SU-DHL-6 (cell line): ENCODE measurements at regions not wholly inside any gene's neighbourhood (a gene's known extent, or its start where the extent isn't known, plus 50 kb on each side); places are given as distances from the start of the nearest gene placed in this dataset.

Source experiments
- H2AFZ ChIP-seq: fragments of 200-600 bp; sonication (generic); 2 replicates; pipeline ENCODE4 v1.6.1; 2014; ENCODE audit warnings: low read depth, mild to moderate bottlenecking, moderate library complexity, mixed read lengths, antibody characterized with exemption, low read length; ENCODE audit not compliant: severe bottlenecking
- H3F3A ChIP-seq: fragments of 200-600 bp; shearing (Covaris generic); 2 replicates; pipeline ENCODE4 v1.6.0; 2016; ENCODE audit warnings: antibody characterized with exemption, mild to moderate bottlenecking; ENCODE audit not compliant: insufficient read depth
- H3K27ac ChIP-seq: fragments of 200-600 bp; sonication (generic); 2 replicates; pipeline ENCODE4 v1.5.1; 2016; ENCODE audit warnings: low read depth, mild to moderate bottlenecking, low read length, moderate library complexity, mixed read lengths
- H3K27me3 ChIP-seq: fragments of 200-600 bp; sonication (generic), shearing (Covaris generic); 2 replicates; pipeline ENCODE4 v1.6.0; 2014; ENCODE audit warnings: mild to moderate bottlenecking, low read length
- H3K36me3 ChIP-seq: fragments of 200-600 bp; sonication (generic); 2 replicates; pipeline ENCODE4 v1.6.1; 2014; ENCODE audit warnings: mild to moderate bottlenecking, low read length, mixed read lengths
- H3K4me2 ChIP-seq: fragments of 300-600, 200-600 bp; shearing (Covaris generic), sonication (generic); 2 replicates; pipeline ENCODE4 v1.6.0; 2014; ENCODE audit warnings: low read length, low read depth, mild to moderate bottlenecking; ENCODE audit not compliant: poor library complexity, severe bottlenecking
- H3K4me3 ChIP-seq: fragments of 200-600 bp; sonication (generic); 2 replicates; pipeline ENCODE4 v1.5.1; 2014; ENCODE audit warnings: antibody characterized with exemption, low read length, mild to moderate bottlenecking, mixed read lengths; ENCODE audit not compliant: insufficient read depth, poor library complexity, severe bottlenecking
- H3K79me2 ChIP-seq: fragments of 200-600 bp; sonication (generic); 2 replicates; pipeline ENCODE4 v1.6.1; 2014; ENCODE audit warnings: mild to moderate bottlenecking, low read length, moderate library complexity; ENCODE audit not compliant: insufficient read depth
- H3K9ac ChIP-seq: fragments of 200-600 bp; sonication (generic); 2 replicates; pipeline ENCODE4 v1.7.0; 2014; ENCODE audit warnings: mild to moderate bottlenecking, low read length
- H3K9me2 ChIP-seq: fragments of 200-600 bp; sonication (generic); replicated peaks from 2 replicates; pipeline ENCODE4 v1.6.1; 2014; ENCODE audit warnings: low read length; ENCODE audit not compliant: insufficient read depth
- H3K9me3 ChIP-seq: fragments of 200-600 bp; sonication (generic); 2 replicates; pipeline ENCODE4 v1.6.1; 2014; ENCODE audit warnings: low read length, mixed read lengths; ENCODE audit not compliant: insufficient read depth
- H4K20me1 ChIP-seq: fragments of 200-600 bp; sonication (generic); 2 replicates; pipeline ENCODE4 v1.6.1; 2014; ENCODE audit warnings: low read depth, mild to moderate bottlenecking, antibody characterized with exemption, low read length, moderate library complexity, mixed read lengths
- EZH2phosphoT487 ChIP-seq: fragments of 200-600 bp; sonication (generic), shearing (Covaris generic); conservative IDR thresholded peaks from 2 replicates; pipeline ENCODE4 v1.6.1; 2018; ENCODE audit warnings: mild to moderate bottlenecking, antibody characterized with exemption, low read length, moderate library complexity, mixed read lengths
- TF ChIP-seq, protein P1 (sequence below): fragments of 200-600 bp; sonication (generic); IDR thresholded peaks from one replicate; pipeline ENCODE4 v1.5.1; 2017; ENCODE audit warnings: antibody characterized with exemption, mild to moderate bottlenecking, low read length, moderate library complexity; ENCODE audit not compliant: insufficient read depth, poor library complexity, severe bottlenecking

- Histone ChIP-seq H3K36me3 (no peaks in the 10 kb centered on the region), H3K4me2 (no peak overlapping the region), H3K27me3 (no peaks in the 10 kb centered on the region), H3K27ac (no peak overlapping the region), H3K4me3 (no peak overlapping the region), H2AFZ (no peak overlapping the region), H4K20me1 (no peaks in the 10 kb centered on the region), H3K79me2 (no peaks in the 10 kb centered on the region), H3K9me2 (no peaks in the 10 kb centered on the region), H3K9ac (no peak overlapping the region), H3F3A (no peaks in the 10 kb centered on the region), H3K9me3 (no peaks in the 10 kb centered on the region)
- TF ChIP-seq EZH2phosphoT487: no peak
- TF ChIP-seq, protein P1, sequence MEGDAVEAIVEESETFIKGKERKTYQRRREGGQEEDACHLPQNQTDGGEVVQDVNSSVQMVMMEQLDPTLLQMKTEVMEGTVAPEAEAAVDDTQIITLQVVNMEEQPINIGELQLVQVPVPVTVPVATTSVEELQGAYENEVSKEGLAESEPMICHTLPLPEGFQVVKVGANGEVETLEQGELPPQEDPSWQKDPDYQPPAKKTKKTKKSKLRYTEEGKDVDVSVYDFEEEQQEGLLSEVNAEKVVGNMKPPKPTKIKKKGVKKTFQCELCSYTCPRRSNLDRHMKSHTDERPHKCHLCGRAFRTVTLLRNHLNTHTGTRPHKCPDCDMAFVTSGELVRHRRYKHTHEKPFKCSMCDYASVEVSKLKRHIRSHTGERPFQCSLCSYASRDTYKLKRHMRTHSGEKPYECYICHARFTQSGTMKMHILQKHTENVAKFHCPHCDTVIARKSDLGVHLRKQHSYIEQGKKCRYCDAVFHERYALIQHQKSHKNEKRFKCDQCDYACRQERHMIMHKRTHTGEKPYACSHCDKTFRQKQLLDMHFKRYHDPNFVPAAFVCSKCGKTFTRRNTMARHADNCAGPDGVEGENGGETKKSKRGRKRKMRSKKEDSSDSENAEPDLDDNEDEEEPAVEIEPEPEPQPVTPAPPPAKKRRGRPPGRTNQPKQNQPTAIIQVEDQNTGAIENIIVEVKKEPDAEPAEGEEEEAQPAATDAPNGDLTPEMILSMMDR: no peak
Measured at GRCh38 chr2:198905881-198906612, 551.7 kb downstream of the SATB2 start.

DNA sequence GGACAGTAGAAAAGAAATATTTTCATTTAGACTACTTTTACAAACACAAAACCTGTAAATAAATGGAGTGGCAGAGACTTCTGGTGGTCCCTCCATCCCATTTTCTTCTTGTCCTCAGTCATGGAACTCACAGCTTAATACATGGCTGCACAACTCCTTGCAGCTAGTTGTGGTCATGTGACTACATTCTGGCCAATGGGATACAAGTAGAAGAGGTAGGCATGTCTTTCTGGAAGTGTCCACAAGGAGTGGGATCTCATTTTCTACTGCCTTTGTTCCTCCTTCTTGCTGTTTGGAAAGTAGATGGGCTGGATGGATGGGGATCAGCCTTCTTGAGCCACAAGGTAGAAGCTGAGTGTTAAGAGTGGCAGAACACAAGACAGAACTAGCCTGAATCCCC, 555.8 kb downstream of the SATB2 start:
- Histone ChIP-seq H3K9ac (no peak overlapping the region), H3K4me3 (no peak overlapping the region), H3K9me2 (no peaks in the 10 kb centered on the region), H3K36me3 (no peaks in the 10 kb centered on the region), H3K27me3 (no peaks in the 10 kb centered on the region), H3K4me2 (no peak overlapping the region), H3K79me2 (no peaks in the 10 kb centered on the region), H3K27ac (no peak overlapping the region), H4K20me1 (no peaks in the 10 kb centered on the region), H2AFZ (no peak overlapping the region), H3K9me3 (no peaks in the 10 kb centered on the region), H3F3A (no peaks in the 10 kb centered on the region)
- TF ChIP-seq, protein P1: no peak
- no peak for TF ChIP-seq EZH2phosphoT487

DNA sequence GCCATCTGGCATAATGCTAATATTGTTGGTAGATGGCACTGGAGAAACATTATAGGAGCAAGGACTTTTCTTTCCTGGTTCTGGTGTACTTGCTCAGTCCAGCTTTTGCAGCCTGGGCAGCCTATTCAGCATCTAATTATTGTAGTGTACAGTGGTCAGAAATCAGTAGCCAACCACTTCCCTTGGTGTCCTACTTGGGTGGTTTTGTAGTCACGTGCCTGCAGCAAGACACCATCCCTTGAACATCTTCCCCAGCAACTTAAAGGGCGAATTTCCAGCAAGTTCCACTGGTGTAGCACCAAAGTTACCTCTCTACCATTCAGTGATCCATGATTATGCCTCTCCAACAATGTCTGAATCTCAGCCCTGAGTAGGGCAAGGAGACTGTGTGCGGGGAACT, 557.6 kb downstream of the SATB2 start:
- Histone ChIP-seq H3K9me2 (no peaks in the 10 kb centered on the region), H3K4me2 (no peak overlapping the region), H3K27me3 (no peaks in the 10 kb centered on the region), H3K9me3 (no peaks in the 10 kb centered on the region), H2AFZ (no peak overlapping the region), H3K79me2 (no peaks in the 10 kb centered on the region), H4K20me1 (no peaks in the 10 kb centered on the region), H3K9ac (no peak overlapping the region), H3K4me3 (no peak overlapping the region), H3K27ac (no peak overlapping the region), H3K36me3 (no peaks in the 10 kb centered on the region), H3F3A (no peaks in the 10 kb centered on the region)
- no peak for TF ChIP-seq EZH2phosphoT487
- TF ChIP-seq, protein P1: no peak
